Epidermal melanocyte (primary cell): ENCODE measurements at regions not wholly inside any gene's neighbourhood (a gene's known extent, or its start where the extent isn't known, plus 50 kb on each side); places are given as distances from the start of the nearest gene placed in this dataset.
A peak's percentile ranks its signal among the peaks of the same experiment; 100 is the strongest.

ENCODE experiments used
- DNase-seq: peaks from one replicate; pipeline ENCODE4 v3.0.0; 2011; ENCODE audit warnings: low spot score; ENCODE audit not compliant: insufficient read length

- no peak for DNase-seq
These were observed 523.0 kb downstream of the METTL15 start for GRCh38 chr11:28631148-28631547.

- no peak for DNase-seq
These were observed 521.0 kb downstream of the METTL15 start for GRCh38 chr11:28629235-28629634.

GRCh38 chr11:28628412-28628811 lies 520.2 kb downstream of the METTL15 start:
- DNase-seq = no peak

GRCh38 chr11:28627690-28628255 lies 519.6 kb downstream of the METTL15 start:
- no peak for DNase-seq

- no peak for DNase-seq
These were observed 517.3 kb downstream of the METTL15 start for GRCh38 chr11:28625532-28625931.

- DNase-seq = no peak
These were observed 513.6 kb downstream of the METTL15 start for GRCh38 chr11:28621753-28622152.

GRCh38 chr11:28619846-28620540 lies 511.8 kb downstream of the METTL15 start:
- DNase-seq = no peak

- DNase-seq = no peak
These were observed 510.2 kb downstream of the METTL15 start for GRCh38 chr11:28618416-28618815.

- no peak for DNase-seq
These were observed 508.2 kb downstream of the METTL15 start for GRCh38 chr11:28616160-28616965.

- no peak for DNase-seq
These were observed 507.4 kb downstream of the METTL15 start for GRCh38 chr11:28615542-28615941.

- no peak for DNase-seq
These were observed 498.7 kb downstream of the METTL15 start for GRCh38 chr11:28606930-28607329.

- DNase-seq = no peak
These were observed 491.5 kb downstream of the METTL15 start for GRCh38 chr11:28599656-28600055.

GRCh38 chr11:28598531-28598930 lies 490.3 kb downstream of the METTL15 start:
- no peak for DNase-seq

GRCh38 chr11:28596816-28597215 lies 488.6 kb downstream of the METTL15 start:
- no peak for DNase-seq

- no peak for DNase-seq
These were observed 484.0 kb downstream of the METTL15 start for GRCh38 chr11:28592141-28592540.

- no peak for DNase-seq
These were observed 476.8 kb downstream of the METTL15 start for GRCh38 chr11:28584992-28585391.

GRCh38 chr11:28582506-28582905 lies 474.3 kb downstream of the METTL15 start:
- no peak for DNase-seq

GRCh38 chr11:28581286-28582242 lies 473.4 kb downstream of the METTL15 start:
- no peak for DNase-seq

GRCh38 chr11:28571371-28571770 lies 463.2 kb downstream of the METTL15 start:
- no peak for DNase-seq

GRCh38 chr11:28569106-28569505 lies 460.9 kb downstream of the METTL15 start:
- no peak for DNase-seq

- DNase-seq = peak; percentile 47
These were observed 458.3 kb downstream of the METTL15 start for GRCh38 chr11:28566339-28567089.
